HG03457 (cell line): ENCODE measurements at regions not wholly inside any gene's neighbourhood (a gene's known extent, or its start where the extent isn't known, plus 50 kb on each side); places are given as distances from the start of the nearest gene placed in this dataset.
A peak's percentile ranks its signal among the peaks of the same experiment; 100 is the strongest.

ENCODE experiments used
- ATAC-seq: cut with Tn5 transposase; IDR thresholded peaks from one replicate; pipeline ENCODE4 v1.9.1; 2021; ENCODE audit warnings: moderate number of reproducible peaks; ENCODE audit not compliant: unreplicated experiment

DNA sequence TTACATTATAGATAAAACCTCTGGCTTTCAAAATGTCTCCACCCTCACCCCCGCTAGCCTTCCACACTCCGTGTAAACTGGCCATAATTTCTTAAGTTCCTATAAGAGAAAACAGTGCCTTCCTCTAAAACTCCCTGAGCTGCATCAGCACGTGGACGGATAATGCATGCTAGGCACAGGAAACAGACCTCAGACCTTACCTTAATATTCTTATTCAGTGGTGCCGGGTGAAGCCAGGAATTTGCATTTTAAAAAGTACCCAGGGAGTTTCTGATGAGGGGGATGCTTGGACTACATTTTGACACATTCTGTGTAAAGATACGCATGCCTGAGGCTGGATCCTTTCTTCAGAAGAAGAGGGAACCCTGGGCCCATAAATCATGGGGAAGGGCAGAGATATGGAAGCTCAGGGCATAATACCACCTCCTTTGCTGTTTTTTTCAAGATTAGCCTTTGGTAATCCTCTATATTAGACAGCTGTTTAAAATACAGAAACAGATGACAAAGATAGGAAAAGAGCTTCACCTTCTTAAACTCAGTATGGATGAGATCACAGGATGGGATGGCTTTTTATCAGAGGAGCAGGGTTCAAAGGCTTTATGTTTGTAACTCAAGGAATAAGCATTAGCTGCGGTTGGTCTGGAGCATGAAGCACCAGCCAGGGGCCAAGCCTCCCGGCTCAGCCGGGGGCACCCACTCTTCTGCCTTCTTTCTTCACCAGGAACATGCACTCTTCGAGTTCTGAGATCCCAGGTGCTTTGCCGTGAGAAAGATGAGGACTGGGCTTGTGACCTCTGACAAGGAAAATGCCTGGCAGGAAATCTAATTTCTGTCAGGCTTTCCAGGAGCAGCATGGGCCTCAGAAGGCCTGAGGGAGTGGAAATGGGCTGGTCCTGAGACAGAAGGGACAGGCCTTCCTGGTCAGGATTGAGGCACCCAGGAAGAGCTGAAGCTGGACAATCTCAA is 218.1 kb upstream of the SOX4 start:
- ATAC-seq, result peak; percentile 82

GRCh38 chr6:21377356-21377755 is 216.2 kb upstream of the SOX4 start:
- ATAC-seq, result no peak

DNA sequence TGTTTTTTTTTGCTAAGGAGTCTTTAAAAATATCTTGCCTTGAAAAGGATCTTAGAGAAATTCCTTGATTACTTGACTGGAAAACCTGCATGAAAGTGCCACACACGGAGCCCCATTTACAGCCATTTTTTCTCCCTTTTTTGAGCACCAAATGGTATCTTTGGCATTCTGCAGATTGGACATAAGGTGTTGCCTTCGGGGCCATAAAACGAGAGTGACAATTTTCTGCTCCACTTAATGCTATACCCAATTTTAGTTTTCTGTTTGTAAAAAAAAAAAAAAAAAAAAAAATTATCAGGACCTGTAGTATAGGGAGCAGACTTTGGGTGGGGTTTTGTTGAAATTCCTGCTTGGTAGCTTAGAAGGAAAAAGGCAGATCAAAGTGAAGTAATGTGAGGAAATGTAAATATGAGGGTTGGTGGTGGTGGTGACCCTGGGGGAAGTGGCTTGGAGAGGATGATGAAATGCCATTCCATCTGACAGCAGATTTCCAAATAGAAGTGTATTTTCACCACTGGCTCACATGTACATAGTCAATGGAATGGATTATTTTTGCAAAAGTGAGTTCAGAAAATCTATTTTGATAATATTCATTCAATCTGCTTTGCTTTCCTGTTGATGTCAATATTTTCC is 212.1 kb upstream of the SOX4 start:
- no peak for ATAC-seq

- ATAC-seq, result no peak
Observed at GRCh38 chr6:21382821-21383449, 210.6 kb upstream of the SOX4 start.

- ATAC-seq, result no peak
Observed at GRCh38 chr6:21383450-21384085, 210.0 kb upstream of the SOX4 start.

GRCh38 chr6:21384216-21384615 is 209.3 kb upstream of the SOX4 start:
- ATAC-seq, result no peak

DNA sequence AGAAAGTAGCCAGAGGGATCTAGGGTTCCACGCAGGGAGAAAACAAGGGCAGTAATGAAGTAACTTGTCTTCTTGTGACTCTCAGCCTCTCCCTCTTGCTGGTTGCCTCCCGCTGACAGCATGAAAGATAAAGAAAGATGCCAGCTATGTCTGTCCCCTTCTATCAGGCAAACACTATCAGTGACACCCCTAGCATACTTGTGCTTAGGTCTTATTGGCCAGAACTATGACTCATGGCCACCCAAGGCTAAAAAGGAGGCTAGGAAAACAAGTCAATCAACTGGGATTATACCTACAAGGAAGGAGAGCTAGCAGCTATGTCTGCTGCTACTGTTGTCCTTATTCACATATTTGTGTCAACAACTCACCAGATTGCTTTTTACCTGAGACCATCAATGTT is 206.8 kb upstream of the SOX4 start:
- no peak for ATAC-seq

DNA sequence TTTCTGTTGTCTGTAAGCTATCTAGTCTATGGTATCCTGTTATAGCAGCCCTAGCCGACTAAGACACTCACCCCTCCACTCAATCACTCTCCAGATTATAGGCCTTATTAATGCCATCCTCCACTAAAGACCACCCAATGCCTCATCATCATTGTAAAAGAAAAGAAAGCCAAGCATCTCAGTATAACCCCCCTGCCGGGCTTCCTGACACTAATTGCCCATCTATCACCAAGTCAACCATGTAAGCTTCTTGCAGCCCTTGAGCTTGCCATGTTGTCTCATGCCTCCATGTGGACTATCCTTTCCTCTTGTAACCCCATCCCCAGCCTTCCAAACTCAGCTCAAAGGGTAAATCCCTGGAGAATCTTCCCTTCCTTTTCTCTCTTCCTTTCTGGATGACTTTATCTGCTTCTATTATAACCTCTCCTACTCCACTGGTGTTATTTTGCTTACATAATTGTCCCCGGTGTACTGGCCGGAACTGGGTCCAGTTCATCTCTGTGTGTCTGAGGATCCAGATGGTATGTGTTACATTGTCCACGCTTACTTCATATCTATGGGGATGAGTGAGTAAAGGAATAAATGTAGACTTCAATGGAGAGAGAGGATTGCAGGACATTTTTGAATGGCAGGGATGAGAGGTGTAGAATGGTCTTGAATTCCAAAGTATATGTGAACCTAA is 202.9 kb upstream of the SOX4 start:
- ATAC-seq, result no peak

- ATAC-seq, result no peak
Observed at GRCh38 chr6:21392177-21392576, 201.4 kb upstream of the SOX4 start.

- ATAC-seq, result no peak
Observed at GRCh38 chr6:21393441-21394165, 199.9 kb upstream of the SOX4 start.

GRCh38 chr6:21395121-21395520 is 198.4 kb upstream of the SOX4 start:
- ATAC-seq, result no peak

GRCh38 chr6:21396313-21396712 is 197.2 kb upstream of the SOX4 start:
- no peak for ATAC-seq

DNA sequence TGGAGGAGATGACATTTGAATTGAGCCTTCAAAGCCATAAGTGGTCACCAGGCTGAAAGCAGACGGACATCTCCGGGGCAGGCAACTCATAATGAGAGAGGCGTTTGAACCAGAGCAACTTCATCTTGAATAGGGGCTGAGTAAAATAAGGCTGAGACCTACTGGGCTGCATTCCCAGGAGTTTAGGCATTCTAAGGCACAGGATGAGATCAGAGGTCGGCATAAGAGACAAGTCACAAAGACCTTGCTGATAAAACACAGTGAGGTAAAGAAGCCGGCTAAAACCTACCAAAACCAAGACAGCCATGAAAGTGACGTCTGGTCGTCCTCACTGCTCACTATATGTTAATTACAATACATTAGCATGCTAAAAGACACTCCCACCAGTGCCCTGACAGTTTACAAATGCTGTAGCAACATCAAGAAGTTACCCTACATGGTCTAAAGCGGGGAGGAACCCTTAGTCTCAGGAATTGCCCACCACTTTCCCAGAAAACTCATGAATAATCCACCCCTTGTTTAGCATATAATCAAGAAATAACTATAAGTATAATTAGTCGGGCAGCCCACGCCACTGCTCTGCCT is 194.7 kb upstream of the SOX4 start:
- no peak for ATAC-seq

DNA sequence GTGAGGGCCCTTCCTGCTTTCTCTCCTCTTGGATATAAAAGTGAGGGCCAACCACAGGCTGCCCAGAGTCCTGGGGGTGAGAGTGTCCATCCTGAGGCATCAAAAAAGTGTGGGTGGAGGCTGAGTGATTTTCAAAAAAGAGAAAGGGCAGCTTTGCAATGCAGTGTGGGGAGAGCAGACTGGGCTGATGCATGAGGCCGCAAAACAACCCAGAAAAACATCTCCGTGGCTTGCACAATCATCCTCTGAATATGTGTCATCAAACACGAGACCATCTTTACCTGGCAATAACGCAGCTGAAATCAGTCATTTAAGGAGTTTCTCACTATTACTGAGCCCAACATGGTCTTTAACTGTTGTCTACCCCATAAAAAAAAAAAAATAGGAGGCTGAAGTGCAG is 191.2 kb upstream of the SOX4 start:
- no peak for ATAC-seq

DNA sequence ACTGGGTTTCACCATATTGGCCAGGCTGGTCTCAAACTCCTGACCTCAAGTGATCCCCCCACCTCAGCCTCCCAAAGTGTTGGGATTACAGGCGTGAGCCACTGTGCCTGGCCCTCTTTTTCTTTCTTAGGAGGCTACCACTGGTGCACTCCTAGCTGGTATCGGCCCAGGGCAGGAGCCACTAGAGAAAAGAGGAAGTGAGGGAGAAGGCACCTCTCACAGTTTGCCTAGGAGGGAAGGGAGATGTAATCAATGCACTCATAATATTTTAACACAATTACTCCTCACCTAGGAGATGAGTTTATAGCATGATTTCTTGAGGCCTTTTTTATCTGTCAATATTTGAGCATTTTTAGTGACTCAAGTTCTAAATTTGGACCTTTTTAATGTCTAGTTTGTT is 189.0 kb upstream of the SOX4 start:
- no peak for ATAC-seq

GRCh38 chr6:21406316-21406715 is 187.2 kb upstream of the SOX4 start:
- ATAC-seq, result no peak

DNA sequence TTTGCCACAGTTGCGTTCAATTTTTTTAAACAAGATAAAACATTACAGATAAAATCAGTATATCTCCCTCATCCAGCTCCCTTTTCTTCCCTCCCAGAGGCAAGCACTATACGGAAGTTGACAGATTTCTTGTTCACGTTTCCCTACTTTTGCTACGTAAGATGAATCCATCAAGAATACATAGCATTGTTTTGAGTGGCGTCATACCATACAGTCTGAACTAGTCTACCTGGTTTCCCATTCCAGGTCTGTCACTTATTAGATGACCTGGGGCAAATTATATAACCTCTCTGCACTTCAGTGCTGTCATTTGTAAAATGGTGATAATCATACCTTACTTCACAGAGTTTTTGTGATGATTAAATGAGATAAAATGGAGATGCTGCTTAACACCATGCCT is 184.3 kb upstream of the SOX4 start:
- ATAC-seq, result no peak

DNA sequence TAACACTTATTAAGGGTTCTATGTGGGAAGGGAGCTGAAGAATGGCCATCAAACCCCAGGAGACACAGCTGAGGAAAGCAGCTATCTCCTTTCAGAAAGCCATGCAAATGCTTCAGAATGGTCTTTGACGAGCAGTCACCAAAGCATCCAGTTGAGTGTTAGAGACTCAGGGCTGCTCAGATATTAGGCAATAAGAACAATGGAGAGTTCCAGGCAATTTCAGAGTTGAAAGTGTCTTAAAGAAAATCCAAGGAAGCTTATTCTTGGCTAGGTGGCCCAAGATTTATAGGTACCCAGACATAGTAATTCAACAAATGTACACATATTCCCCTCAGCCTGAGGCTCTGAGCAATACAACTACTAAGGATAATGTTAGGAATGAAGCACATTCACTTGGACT is 180.1 kb upstream of the SOX4 start:
- ATAC-seq, result no peak

- no peak for ATAC-seq
Observed at GRCh38 chr6:21414065-21414464, 179.5 kb upstream of the SOX4 start.
